GM18499 (cell line): ENCODE measurements at regions not wholly inside any gene's neighbourhood (a gene's known extent, or its start where the extent isn't known, plus 50 kb on each side); places are given as distances from the start of the nearest gene placed in this dataset.

ENCODE experiments used
- ATAC-seq: cut with Tn5 transposase; IDR thresholded peaks from one replicate; pipeline ENCODE4 v1.9.1; 2021; ENCODE audit warnings: moderate number of reproducible peaks; ENCODE audit not compliant: insufficient read depth, unreplicated experiment

- no peak for ATAC-seq
Measured at GRCh38 chr5:121688781-121689180, 162.9 kb upstream of the FTMT start.

GRCh38 chr5:121691478-121691877 is 160.2 kb upstream of the FTMT start:
- no peak for ATAC-seq

- ATAC-seq, result no peak
Measured at GRCh38 chr5:121692158-121692557, 159.5 kb upstream of the FTMT start.

GRCh38 chr5:121693864-121694263 is 157.8 kb upstream of the FTMT start:
- ATAC-seq, result no peak

- ATAC-seq, result no peak
Measured at GRCh38 chr5:121695307-121695706, 156.4 kb upstream of the FTMT start.

GRCh38 chr5:121698690-121699089 is 153.0 kb upstream of the FTMT start:
- ATAC-seq, result no peak

GRCh38 chr5:121701731-121702130 is 150.0 kb upstream of the FTMT start:
- no peak for ATAC-seq

GRCh38 chr5:121702682-121703081 is 149.0 kb upstream of the FTMT start:
- ATAC-seq, result no peak

GRCh38 chr5:121704291-121704690 is 147.4 kb upstream of the FTMT start:
- ATAC-seq, result no peak

GRCh38 chr5:121706686-121707085 is 145.0 kb upstream of the FTMT start:
- no peak for ATAC-seq

- no peak for ATAC-seq
Measured at GRCh38 chr5:121707178-121707577, 144.5 kb upstream of the FTMT start.

- ATAC-seq, result no peak
Measured at GRCh38 chr5:121711416-121711815, 140.3 kb upstream of the FTMT start.

- no peak for ATAC-seq
Measured at GRCh38 chr5:121719255-121719654, 132.4 kb upstream of the FTMT start.

GRCh38 chr5:121725450-121725849 is 126.2 kb upstream of the FTMT start:
- ATAC-seq, result no peak

GRCh38 chr5:121726991-121727390 is 124.7 kb upstream of the FTMT start:
- no peak for ATAC-seq

- no peak for ATAC-seq
Measured at GRCh38 chr5:121731377-121731776, 120.3 kb upstream of the FTMT start.

- ATAC-seq, result no peak
Measured at GRCh38 chr5:121735618-121736017, 116.1 kb upstream of the FTMT start.

- no peak for ATAC-seq
Measured at GRCh38 chr5:121737120-121737519, 114.6 kb upstream of the FTMT start.

GRCh38 chr5:121741156-121741555 is 110.5 kb upstream of the FTMT start:
- ATAC-seq, result no peak

- ATAC-seq, result no peak
Measured at GRCh38 chr5:121744577-121744976, 107.1 kb upstream of the FTMT start.

GRCh38 chr5:121745407-121745806 is 106.3 kb upstream of the FTMT start:
- no peak for ATAC-seq

GRCh38 chr5:121746763-121747162 is 104.9 kb upstream of the FTMT start:
- ATAC-seq, result no peak

- no peak for ATAC-seq
Measured at GRCh38 chr5:121748686-121749085, 103.0 kb upstream of the FTMT start.
